Skeletal muscle tissue (tissue), 3 donors: ENCODE measurements at regions not wholly inside any gene's neighbourhood (a gene's known extent, or its start where the extent isn't known, plus 50 kb on each side); places are given as distances from the start of the nearest gene placed in this dataset.
"Not testable (repeated sequence)": the region's sequence is repeated elsewhere in the genome, so short reads cannot be mapped to it uniquely, and the experiment has no call there.

ENCODE experiments used
- H3K27ac ChIP-seq: one replicate; pipeline ENCODE4 v1.7.0; 2013; ENCODE audit warnings: mild to moderate bottlenecking, low read depth, low read length, inconsistent platforms
- H3K27me3 ChIP-seq, 3 donors: one replicate each; pipeline ENCODE4 v1.7.0; 2013; ENCODE audit warnings: low read length in 3 of 3; ENCODE audit not compliant: control insufficient read depth in 3 of 3, insufficient read depth in 3 of 3
- H3K36me3 ChIP-seq, 3 donors: one replicate each; pipeline ENCODE4 v1.7.0; 2013; ENCODE audit warnings: low read length in 3 of 3; ENCODE audit not compliant: control insufficient read depth in 3 of 3, insufficient read depth in 3 of 3
- H3K4me1 ChIP-seq, 3 donors: one replicate each; pipeline ENCODE4 v1.7.0; 2013; ENCODE audit warnings: low read length in 3 of 3, mild to moderate bottlenecking in 3 of 3; ENCODE audit not compliant: control insufficient read depth in 3 of 3, insufficient read depth in 3 of 3
- H3K4me3 ChIP-seq, 3 donors: one replicate each; pipeline ENCODE4 v1.7.0; 2013; ENCODE audit warnings: low read length in 3 of 3
- H3K9ac ChIP-seq, 3 donors: one replicate each; pipeline ENCODE4 v1.7.0; 2013; ENCODE audit warnings: low read length in 3 of 3, mild to moderate bottlenecking in 3 of 3, moderate library complexity in 2 of 3, low read depth in 1 of 3
- H3K9me3 ChIP-seq, 3 donors: one replicate each; pipeline ENCODE4 v1.7.0; 2013; ENCODE audit warnings: low read length in 3 of 3; ENCODE audit not compliant: control insufficient read depth in 3 of 3
- donor health status: Osteomylitis.

- no peaks in the 10 kb centered on the region for H3K4me1 ChIP-seq
- H3K27ac ChIP-seq = no peak overlapping the region
- H3K27me3 ChIP-seq = no peaks in the 10 kb centered on the region
- H3K36me3 ChIP-seq = no peaks in the 10 kb centered on the region
- no peak overlapping the region for H3K4me3 ChIP-seq
- no peak overlapping the region for H3K9ac ChIP-seq
- H3K9me3 ChIP-seq = no peaks in the 10 kb centered on the region
Observed at GRCh38 chr15:66966256-66966655, 99.1 kb upstream of the SMAD3 start.

- Histone ChIP-seq H3K27me3 (no peaks in the 10 kb centered on the region), H3K36me3 (no peaks in the 10 kb centered on the region), H3K4me3 (no peak overlapping the region), H3K4me1 (no peaks in the 10 kb centered on the region), H3K9ac (no peak overlapping the region), H3K27ac (no peak overlapping the region), H3K9me3 (no peaks in the 10 kb centered on the region)
Observed at GRCh38 chr15:66968806-66969596, 96.4 kb upstream of the SMAD3 start.

GRCh38 chr15:66974131-66974530, 91.3 kb upstream of the SMAD3 start:
- not testable (repeated sequence) for H3K36me3 ChIP-seq, H3K9ac ChIP-seq, H3K9me3 ChIP-seq, H3K4me3 ChIP-seq, H3K27me3 ChIP-seq, H3K27ac ChIP-seq, H3K4me1 ChIP-seq

DNA sequence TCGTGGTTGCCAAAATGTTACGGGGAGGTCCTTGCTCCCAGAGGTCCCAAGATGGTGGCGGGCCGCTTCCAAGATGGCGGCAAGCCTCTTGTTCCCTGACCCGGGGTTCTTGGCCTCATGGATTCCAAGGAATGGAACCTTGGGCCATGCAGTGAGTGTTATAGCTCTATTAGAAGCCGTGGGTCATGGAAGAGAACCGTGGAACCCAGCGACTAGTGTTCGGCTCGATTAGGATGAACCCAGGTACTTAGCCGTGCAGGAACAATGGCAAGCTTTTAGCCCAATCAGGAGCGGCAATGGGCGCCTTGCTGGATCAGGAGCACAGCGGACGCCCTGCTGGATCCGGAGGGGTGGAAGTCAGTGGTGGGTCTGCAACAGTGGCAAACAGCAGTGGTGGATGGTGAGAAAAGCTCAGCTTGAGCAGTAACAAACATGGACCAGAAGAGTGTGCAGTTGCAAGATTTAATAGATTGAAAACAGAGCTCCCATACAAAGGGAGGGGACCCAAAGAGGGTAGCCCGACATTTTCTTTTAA, 89.2 kb upstream of the SMAD3 start:
- H3K4me3 ChIP-seq, H3K36me3 ChIP-seq, H3K27ac ChIP-seq, H3K9me3 ChIP-seq, H3K9ac ChIP-seq, H3K27me3 ChIP-seq, H3K4me1 ChIP-seq: not testable (repeated sequence)

GRCh38 chr15:66980326-66980725, 85.1 kb upstream of the SMAD3 start:
- H3K4me1 ChIP-seq, H3K27me3 ChIP-seq, H3K4me3 ChIP-seq, H3K27ac ChIP-seq, H3K9me3 ChIP-seq, H3K36me3 ChIP-seq, H3K9ac ChIP-seq: not testable (repeated sequence)

- H3K36me3 ChIP-seq = no peaks in the 10 kb centered on the region
- peaks cover 0 to 9% (median 0%) of the 10 kb centered on the region in 3 donors for H3K27me3 ChIP-seq
- no peak overlapping the region for H3K9ac ChIP-seq
- no peaks in the 10 kb centered on the region for H3K4me1 ChIP-seq
- no peak overlapping the region for H3K4me3 ChIP-seq
- no peak overlapping the region for H3K27ac ChIP-seq
- no peaks in the 10 kb centered on the region for H3K9me3 ChIP-seq
Observed at GRCh38 chr15:66981771-66982170, 83.6 kb upstream of the SMAD3 start.

DNA sequence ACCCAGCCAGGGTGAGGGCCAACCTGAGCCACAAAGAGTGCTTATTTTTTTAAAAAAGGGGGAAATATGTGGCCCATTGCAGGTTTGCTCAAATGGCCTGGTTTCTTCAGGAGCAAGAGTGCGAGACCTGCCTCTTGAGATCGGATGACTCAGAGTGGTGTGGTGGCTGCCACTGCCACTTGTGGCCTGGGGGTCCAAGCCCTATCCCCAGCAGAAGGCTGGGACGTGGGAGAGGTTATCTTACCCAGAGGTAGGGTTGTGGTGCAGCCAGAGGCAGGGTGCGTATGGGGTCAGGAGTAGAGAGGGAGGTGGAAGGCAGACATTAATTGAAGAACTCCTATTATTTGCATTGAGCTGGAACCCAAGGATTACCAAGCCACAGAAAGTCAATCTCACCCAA, 83.2 kb upstream of the SMAD3 start:
- Histone ChIP-seq H3K9me3 (no peaks in the 10 kb centered on the region), H3K4me3 (no peak overlapping the region), H3K27me3 (peaks cover 0 to 9% (median 0%) of the 10 kb centered on the region in 3 donors), H3K36me3 (no peaks in the 10 kb centered on the region), H3K4me1 (no peaks in the 10 kb centered on the region), H3K9ac (no peak overlapping the region), H3K27ac (no peak overlapping the region)

- H3K4me3 ChIP-seq = no peak overlapping the region
- H3K36me3 ChIP-seq = no peaks in the 10 kb centered on the region
- no peaks in the 10 kb centered on the region for H3K9me3 ChIP-seq
- H3K4me1 ChIP-seq = no peaks in the 10 kb centered on the region
- no peak overlapping the region for H3K9ac ChIP-seq
- peaks cover 0 to 9% (median 0%) of the 10 kb centered on the region in 3 donors for H3K27me3 ChIP-seq
- no peak overlapping the region for H3K27ac ChIP-seq
Observed at GRCh38 chr15:66982816-66983215, 82.6 kb upstream of the SMAD3 start.

- Histone ChIP-seq H3K4me3 (no peak overlapping the region), H3K27ac (no peak overlapping the region), H3K4me1 (no peaks in the 10 kb centered on the region), H3K9ac (no peak overlapping the region), H3K27me3 (peaks cover 0 to 9% (median 0%) of the 10 kb centered on the region in 3 donors), H3K9me3 (no peaks in the 10 kb centered on the region), H3K36me3 (no peaks in the 10 kb centered on the region)
Observed at GRCh38 chr15:66985653-66986052, 79.7 kb upstream of the SMAD3 start.

DNA sequence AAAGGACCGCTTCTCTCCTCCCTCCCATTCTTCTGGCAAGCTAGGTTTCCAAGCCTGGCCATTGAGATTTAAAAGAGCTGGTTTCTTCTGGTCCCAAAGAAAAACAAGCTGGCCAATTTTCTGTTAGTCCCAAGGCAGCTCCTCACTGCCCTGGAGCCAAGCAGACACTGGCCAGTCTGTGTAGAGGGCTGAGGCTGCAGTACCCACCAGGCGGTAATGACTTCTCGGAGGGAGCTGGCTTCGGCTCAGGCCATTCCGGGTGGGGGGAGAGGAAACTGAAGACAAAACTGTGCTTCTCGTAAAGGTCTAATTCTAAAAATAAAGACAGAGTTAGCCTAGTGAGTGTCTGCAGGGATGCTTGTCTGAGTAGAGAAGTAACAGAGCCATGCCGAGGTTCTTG, 78.5 kb upstream of the SMAD3 start:
- no peak overlapping the region for H3K4me3 ChIP-seq
- no peak overlapping the region for H3K9ac ChIP-seq
- no peaks in the 10 kb centered on the region for H3K36me3 ChIP-seq
- no peak overlapping the region for H3K27ac ChIP-seq
- H3K27me3 ChIP-seq = peaks cover 0 to 9% (median 0%) of the 10 kb centered on the region in 3 donors
- no peaks in the 10 kb centered on the region for H3K9me3 ChIP-seq
- no peaks in the 10 kb centered on the region for H3K4me1 ChIP-seq
